ENCODE measurements at regions not wholly inside any gene's neighbourhood (a gene's known extent, or its start where the extent isn't known, plus 50 kb on each side); places are given as distances from the start of the nearest gene placed in this dataset.

GRCh38 chr15:62964251-62964650 is 78.3 kb upstream of the TPM1 start:
- Histone ChIP-seq H3K9me3 (ENCODE audit: control insufficient read depth, low read depth, low read length) (no peaks in the 10 kb centered on the region), H3K27me3 (ENCODE audit: control insufficient read depth, insufficient read depth, low read length) (no peaks in the 10 kb centered on the region), H3K27ac (ENCODE audit: low read length) (no peak overlapping the region), H3K4me3 (ENCODE audit: low read length) (no peak overlapping the region), H3K4me1 (ENCODE audit: control insufficient read depth, insufficient read depth, low read length) (no peaks in the 10 kb centered on the region), H3K36me3 (ENCODE audit: control insufficient read depth, insufficient read depth, low read length) (no peaks in the 10 kb centered on the region)
- no CpG with 5 or more reads among the region's 5 CpGs for WGBS (ENCODE audit: insufficient coverage, low lambda C conversion rate)
- no peak for DNase-seq

- Histone ChIP-seq H3K36me3 (ENCODE audit: control insufficient read depth, insufficient read depth, low read length) (no peaks in the 10 kb centered on the region), H3K4me1 (ENCODE audit: control insufficient read depth, insufficient read depth, low read length) (no peaks in the 10 kb centered on the region), H3K27ac (ENCODE audit: low read length) (no peak overlapping the region), H3K4me3 (ENCODE audit: low read length) (no peak overlapping the region), H3K27me3 (ENCODE audit: control insufficient read depth, insufficient read depth, low read length) (no peaks in the 10 kb centered on the region), H3K9me3 (ENCODE audit: control insufficient read depth, low read depth, low read length) (no peaks in the 10 kb centered on the region)
- WGBS (ENCODE audit: insufficient coverage, low lambda C conversion rate) = no CpG with 5 or more reads among the region's 4 CpGs
- DNase-seq = no peak
Measured at GRCh38 chr15:62966294-62967078, 76.1 kb upstream of the TPM1 start.

GRCh38 chr15:62968699-62969098 is 73.8 kb upstream of the TPM1 start:
- no CpG with 5 or more reads among the region's 7 CpGs for WGBS (ENCODE audit: insufficient coverage, low lambda C conversion rate)
- no peaks in the 10 kb centered on the region for H3K36me3 ChIP-seq (ENCODE audit: control insufficient read depth, insufficient read depth, low read length)
- DNase-seq = no peak
- H3K4me3 ChIP-seq (ENCODE audit: low read length) = no peak overlapping the region
- no peaks in the 10 kb centered on the region for H3K9me3 ChIP-seq (ENCODE audit: control insufficient read depth, low read depth, low read length)
- H3K27me3 ChIP-seq (ENCODE audit: control insufficient read depth, insufficient read depth, low read length) = no peaks in the 10 kb centered on the region
- no peak overlapping the region for H3K27ac ChIP-seq (ENCODE audit: low read length)
- H3K4me1 ChIP-seq (ENCODE audit: control insufficient read depth, insufficient read depth, low read length) = no peaks in the 10 kb centered on the region

- no peaks in the 10 kb centered on the region for H3K36me3 ChIP-seq (ENCODE audit: control insufficient read depth, insufficient read depth, low read length)
- DNase-seq = no peak
- no peaks in the 10 kb centered on the region for H3K27me3 ChIP-seq (ENCODE audit: control insufficient read depth, insufficient read depth, low read length)
- no peak overlapping the region for H3K27ac ChIP-seq (ENCODE audit: low read length)
- WGBS (ENCODE audit: insufficient coverage, low lambda C conversion rate) = 100% methylated on average over 1 of the region's 1 CpG
- no peaks in the 10 kb centered on the region for H3K4me1 ChIP-seq (ENCODE audit: control insufficient read depth, insufficient read depth, low read length)
- H3K4me3 ChIP-seq (ENCODE audit: low read length) = no peak overlapping the region
- H3K9me3 ChIP-seq (ENCODE audit: control insufficient read depth, low read depth, low read length) = no peaks in the 10 kb centered on the region
Measured at GRCh38 chr15:62969442-62970089, 73.0 kb upstream of the TPM1 start.

- Histone ChIP-seq H3K9me3 (ENCODE audit: control insufficient read depth, low read depth, low read length) (no peaks in the 10 kb centered on the region), H3K36me3 (ENCODE audit: control insufficient read depth, insufficient read depth, low read length) (no peaks in the 10 kb centered on the region), H3K27me3 (ENCODE audit: control insufficient read depth, insufficient read depth, low read length) (no peaks in the 10 kb centered on the region), H3K4me1 (ENCODE audit: control insufficient read depth, insufficient read depth, low read length) (no peaks in the 10 kb centered on the region), H3K27ac (ENCODE audit: low read length) (no peak overlapping the region), H3K4me3 (ENCODE audit: low read length) (no peak overlapping the region)
- no peak for DNase-seq
- WGBS (ENCODE audit: insufficient coverage, low lambda C conversion rate) = 82% methylated on average over 3 of the region's 5 CpGs
Measured at GRCh38 chr15:62972814-62973213, 69.7 kb upstream of the TPM1 start.

- DNase-seq = no peak
- Histone ChIP-seq H3K27me3 (ENCODE audit: control insufficient read depth, insufficient read depth, low read length) (no peaks in the 10 kb centered on the region), H3K4me3 (ENCODE audit: low read length) (no peak overlapping the region), H3K36me3 (ENCODE audit: control insufficient read depth, insufficient read depth, low read length) (no peaks in the 10 kb centered on the region), H3K27ac (ENCODE audit: low read length) (no peak overlapping the region), H3K4me1 (ENCODE audit: control insufficient read depth, insufficient read depth, low read length) (no peaks in the 10 kb centered on the region), H3K9me3 (ENCODE audit: control insufficient read depth, low read depth, low read length) (no peaks in the 10 kb centered on the region)
- WGBS (ENCODE audit: insufficient coverage, low lambda C conversion rate) = 80% methylated on average over 1 of the region's 8 CpGs
Measured at GRCh38 chr15:62975515-62975914, 67.0 kb upstream of the TPM1 start.

GRCh38 chr15:62976301-62976881 is 66.2 kb upstream of the TPM1 start:
- Histone ChIP-seq H3K27ac (ENCODE audit: low read length) (no peak overlapping the region), H3K4me3 (ENCODE audit: low read length) (no peak overlapping the region), H3K9me3 (ENCODE audit: control insufficient read depth, low read depth, low read length) (no peaks in the 10 kb centered on the region), H3K36me3 (ENCODE audit: control insufficient read depth, insufficient read depth, low read length) (no peaks in the 10 kb centered on the region), H3K4me1 (ENCODE audit: control insufficient read depth, insufficient read depth, low read length) (no peaks in the 10 kb centered on the region), H3K27me3 (ENCODE audit: control insufficient read depth, insufficient read depth, low read length) (no peaks in the 10 kb centered on the region)
- no CpG with 5 or more reads among the region's 2 CpGs for WGBS (ENCODE audit: insufficient coverage, low lambda C conversion rate)
- DNase-seq = no peak

GRCh38 chr15:62977952-62978811 is 64.4 kb upstream of the TPM1 start:
- WGBS (ENCODE audit: insufficient coverage, low lambda C conversion rate) = no CpG with 5 or more reads among the region's 8 CpGs
- H3K4me3 ChIP-seq (ENCODE audit: low read length) = no peak overlapping the region
- peaks cover 4% of the 10 kb centered on the region for H3K27me3 ChIP-seq (ENCODE audit: control insufficient read depth, insufficient read depth, low read length)
- H3K36me3 ChIP-seq (ENCODE audit: control insufficient read depth, insufficient read depth, low read length) = no peaks in the 10 kb centered on the region
- H3K9me3 ChIP-seq (ENCODE audit: control insufficient read depth, low read depth, low read length) = no peaks in the 10 kb centered on the region
- no peaks in the 10 kb centered on the region for H3K4me1 ChIP-seq (ENCODE audit: control insufficient read depth, insufficient read depth, low read length)
- H3K27ac ChIP-seq (ENCODE audit: low read length) = no peak overlapping the region
- DNase-seq = no peak

- WGBS (ENCODE audit: insufficient coverage, low lambda C conversion rate) = no CpG with 5 or more reads among the region's 1 CpG
- Histone ChIP-seq H3K4me3 (ENCODE audit: low read length) (no peak overlapping the region), H3K27me3 (ENCODE audit: control insufficient read depth, insufficient read depth, low read length) (peaks cover 4% of the 10 kb centered on the region), H3K36me3 (ENCODE audit: control insufficient read depth, insufficient read depth, low read length) (no peaks in the 10 kb centered on the region), H3K4me1 (ENCODE audit: control insufficient read depth, insufficient read depth, low read length) (no peaks in the 10 kb centered on the region), H3K27ac (ENCODE audit: low read length) (no peak overlapping the region), H3K9me3 (ENCODE audit: control insufficient read depth, low read depth, low read length) (no peaks in the 10 kb centered on the region)
- DNase-seq = no peak
Measured at GRCh38 chr15:62979252-62979651, 63.3 kb upstream of the TPM1 start.

GRCh38 chr15:62981071-62981470 is 61.5 kb upstream of the TPM1 start:
- Histone ChIP-seq H3K27me3 (ENCODE audit: control insufficient read depth, insufficient read depth, low read length) (peaks cover 6% of the 10 kb centered on the region), H3K27ac (ENCODE audit: low read length) (no peak overlapping the region), H3K36me3 (ENCODE audit: control insufficient read depth, insufficient read depth, low read length) (no peaks in the 10 kb centered on the region), H3K4me3 (ENCODE audit: low read length) (no peak overlapping the region), H3K9me3 (ENCODE audit: control insufficient read depth, low read depth, low read length) (no peaks in the 10 kb centered on the region), H3K4me1 (ENCODE audit: control insufficient read depth, insufficient read depth, low read length) (no peaks in the 10 kb centered on the region)
- WGBS (ENCODE audit: insufficient coverage, low lambda C conversion rate) = 80% methylated on average over 2 of the region's 3 CpGs
- no peak for DNase-seq
